Vagina (tissue), 2 donors: ENCODE measurements at regions not wholly inside any gene's neighbourhood (a gene's known extent, or its start where the extent isn't known, plus 50 kb on each side); places are given as distances from the start of the nearest gene placed in this dataset.

Experiments
- DNase-seq, 2 donors: peaks; one replicate each; pipeline ENCODE4 v3.0.0-alpha.2; 2017; ENCODE audit errors: extremely low spot score in 2 of 2
- H3K27ac ChIP-seq: fragments of 200-600 bp; sonication (generic); one replicate; pipeline ENCODE4 v1.5.1; 2019
- H3K27me3 ChIP-seq: fragments of 200-600 bp; sonication (generic); one replicate; pipeline ENCODE4 v1.5.1; 2019
- H3K36me3 ChIP-seq, 2 donors: fragments of 200-600 bp; sonication (generic); one replicate each; pipeline ENCODE4 v1.5.1; 2017 to 2019
- H3K4me1 ChIP-seq: fragments of 200-600 bp; sonication (generic); one replicate; pipeline ENCODE4 v1.5.1; 2019
- H3K4me3 ChIP-seq, 2 donors: fragments of 200-600 bp; sonication (generic); 1 replicate in 1 of 2; 2 replicates in 1 of 2; pipeline ENCODE4 v1.5.1; 2016 to 2019
- H3K9me3 ChIP-seq: fragments of 200-600 bp; sonication (generic); one replicate; pipeline ENCODE4 v1.5.1; 2019
- CTCF ChIP-seq, 3 experiments: fragments of 450-650 bp in 2 of 3; fragments of 200-600 bp in 1 of 3; sonication (generic) in 1 of 3; IDR thresholded peaks; one replicate each; pipeline ENCODE4 v1.5.1; 2017 to 2019; ENCODE audit warnings: antibody characterized with exemption in 3 of 3, mild to moderate bottlenecking in 2 of 3, moderate library complexity in 2 of 3
- POLR2A ChIP-seq, 2 donors: fragments of 450-650 bp; IDR thresholded peaks; one replicate each; pipeline ENCODE4 v1.6.1; 2017; ENCODE audit warnings: antibody characterized with exemption in 2 of 2, mild to moderate bottlenecking in 2 of 2, moderate library complexity in 2 of 2
- POLR2AphosphoS5 ChIP-seq, 2 donors: sonication (generic); formaldehyde crosslinking; IDR thresholded peaks; one replicate each; pipeline ENCODE4 v1.9.0; 2017; ENCODE audit warnings: antibody characterized with exemption in 2 of 2, mild to moderate bottlenecking in 2 of 2, low read depth in 1 of 2; ENCODE audit not compliant: insufficient read depth in 1 of 2
- intact Hi-C: fragments of 100-400 bp; cut with DNase I; formaldehyde crosslinking; loops from one replicate; pipeline ENCODE4 v1.15.1; 2023

GRCh38 chr13:33366469-33367062, 81.0 kb upstream of the STARD13 start:
- no peak for TF ChIP-seq CTCF (IDR thresholded peaks at IDR 0.05)
- TF ChIP-seq POLR2A (IDR thresholded peaks at IDR 0.05), result no peak
- TF ChIP-seq POLR2AphosphoS5 (IDR thresholded peaks at IDR 0.05; ENCODE audit: insufficient read depth in 1 of 2, low read depth in 1 of 2), result no peak
- Histone ChIP-seq H3K9me3 (no peaks in the 10 kb centered on the region), H3K27ac (no peak overlapping the region), H3K4me3 (no peak overlapping the region), H3K36me3 (no peaks in the 10 kb centered on the region), H3K27me3 (no peaks in the 10 kb centered on the region), H3K4me1 (no peaks in the 10 kb centered on the region)
- no peak for DNase-seq
- intact Hi-C loops, result no loop called here

- no peak for DNase-seq
- Histone ChIP-seq H3K36me3 (no peaks in the 10 kb centered on the region), H3K27ac (no peak overlapping the region), H3K4me1 (no peaks in the 10 kb centered on the region), H3K27me3 (no peaks in the 10 kb centered on the region), H3K4me3 (no peak overlapping the region), H3K9me3 (no peaks in the 10 kb centered on the region)
- no peak for TF ChIP-seq CTCF (IDR thresholded peaks at IDR 0.05)
- TF ChIP-seq POLR2A (IDR thresholded peaks at IDR 0.05), result no peak
- no peak for TF ChIP-seq POLR2AphosphoS5 (IDR thresholded peaks at IDR 0.05; ENCODE audit: insufficient read depth in 1 of 2, low read depth in 1 of 2)
- intact Hi-C loops, result no loop called here
Observed at GRCh38 chr13:33367171-33367895, 81.8 kb upstream of the STARD13 start.

- Histone ChIP-seq H3K4me3 (no peak overlapping the region), H3K27ac (no peak overlapping the region), H3K4me1 (no peaks in the 10 kb centered on the region), H3K27me3 (no peaks in the 10 kb centered on the region), H3K36me3 (no peaks in the 10 kb centered on the region), H3K9me3 (no peaks in the 10 kb centered on the region)
- intact Hi-C loops, result no loop called here
- no peak for TF ChIP-seq POLR2AphosphoS5 (IDR thresholded peaks at IDR 0.05; ENCODE audit: insufficient read depth in 1 of 2, low read depth in 1 of 2)
- no peak for TF ChIP-seq POLR2A (IDR thresholded peaks at IDR 0.05)
- TF ChIP-seq CTCF (IDR thresholded peaks at IDR 0.05), result no peak
- DNase-seq, result no peak
Observed at GRCh38 chr13:33367926-33368325, 82.4 kb upstream of the STARD13 start.

- no peak overlapping the region for H3K4me3 ChIP-seq
- intact Hi-C loops, result no loop called here
- H3K36me3 ChIP-seq, result no peaks in the 10 kb centered on the region
- H3K27me3 ChIP-seq, result no peaks in the 10 kb centered on the region
- no peak for TF ChIP-seq CTCF (IDR thresholded peaks at IDR 0.05)
- H3K9me3 ChIP-seq, result no peaks in the 10 kb centered on the region
- DNase-seq, result no peak
- no peaks in the 10 kb centered on the region for H3K4me1 ChIP-seq
- H3K27ac ChIP-seq, result no peak overlapping the region
Observed at GRCh38 chr13:33369073-33369472, 83.5 kb upstream of the STARD13 start.

GRCh38 chr13:33372251-33372919, 86.8 kb upstream of the STARD13 start:
- Histone ChIP-seq H3K9me3 (no peaks in the 10 kb centered on the region), H3K27ac (no peak overlapping the region), H3K36me3 (no peaks in the 10 kb centered on the region), H3K27me3 (no peaks in the 10 kb centered on the region), H3K4me3 (no peak overlapping the region), H3K4me1 (no peaks in the 10 kb centered on the region)
- no peak for DNase-seq
- TF ChIP-seq POLR2AphosphoS5 (IDR thresholded peaks at IDR 0.05; ENCODE audit: insufficient read depth in 1 of 2, low read depth in 1 of 2), result no peak
- no peak for TF ChIP-seq CTCF (IDR thresholded peaks at IDR 0.05)
- TF ChIP-seq POLR2A (IDR thresholded peaks at IDR 0.05), result no peak
- intact Hi-C loops, result no loop called here
